DMS 273 (cell line): ENCODE measurements at regions not wholly inside any gene's neighbourhood (a gene's known extent, or its start where the extent isn't known, plus 50 kb on each side); places are given as distances from the start of the nearest gene placed in this dataset.

Experiments used
- DNase-seq: peaks from one replicate; lab custom pipeline; 2025; ENCODE audit not compliant: unreplicated experiment; lab: John Stamatoyannopoulos, UW

DNA sequence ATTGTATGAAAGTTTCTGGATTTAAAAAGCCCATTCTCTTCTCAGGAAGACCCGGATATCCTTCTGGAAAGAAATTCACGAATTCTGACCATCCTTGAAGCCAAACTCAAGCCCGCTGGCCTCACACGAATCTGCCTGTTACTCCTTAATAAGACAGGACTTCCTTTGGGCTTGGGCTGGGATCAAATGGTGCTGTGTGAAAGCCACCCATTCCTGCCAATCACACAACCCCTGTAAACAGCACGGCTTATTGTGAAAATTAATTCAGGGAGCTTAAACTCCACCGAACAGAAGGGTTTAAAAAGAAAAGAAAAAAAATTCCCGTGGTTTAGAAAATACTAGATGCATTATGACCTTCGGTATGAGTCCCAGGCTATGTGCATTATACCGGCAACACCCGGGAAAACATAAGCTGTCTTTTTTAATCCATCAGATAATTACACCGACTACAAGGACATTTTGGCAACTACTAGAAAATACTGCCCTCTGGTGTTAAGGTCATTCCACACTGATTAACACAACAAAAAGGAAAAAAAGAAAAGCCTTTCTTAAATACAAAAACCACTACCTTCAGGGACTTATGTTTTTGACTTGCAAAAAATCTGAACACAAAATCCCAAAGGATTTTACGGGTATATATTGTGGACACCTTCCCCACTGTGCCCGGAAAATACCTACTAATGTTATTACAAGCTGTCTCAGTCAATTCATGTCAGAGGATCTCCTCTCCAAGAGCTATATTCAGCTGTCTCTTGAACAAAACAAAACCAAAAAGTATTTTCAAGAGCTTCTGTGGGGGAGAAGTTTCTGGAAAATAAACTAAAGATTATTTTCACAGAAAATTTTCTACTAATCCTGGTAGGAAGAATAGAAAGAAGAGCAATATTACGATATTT, 76.0 kb upstream of the LSM14A start:
- DNase-seq: peak; percentile 80

DNA sequence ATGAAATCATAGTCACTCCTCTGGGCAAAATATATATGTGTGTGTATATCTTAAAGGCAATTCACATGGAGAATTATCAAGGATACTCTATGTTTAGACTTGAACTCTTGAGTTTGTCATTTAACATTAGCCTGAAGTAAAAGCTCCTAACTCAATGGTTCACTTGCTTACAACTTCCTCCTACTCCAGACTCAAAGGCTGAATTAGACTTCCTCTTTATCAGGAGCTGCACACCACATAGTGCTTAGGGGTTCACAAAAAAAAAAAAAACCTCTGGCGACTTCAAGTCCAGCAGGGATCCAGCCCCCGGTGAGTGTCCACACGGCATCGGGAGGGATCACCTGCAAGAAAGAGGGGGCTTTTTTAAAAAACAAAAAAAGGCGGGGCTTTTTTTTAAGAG, 68.2 kb upstream of the LSM14A start:
- no peak for DNase-seq

DNA sequence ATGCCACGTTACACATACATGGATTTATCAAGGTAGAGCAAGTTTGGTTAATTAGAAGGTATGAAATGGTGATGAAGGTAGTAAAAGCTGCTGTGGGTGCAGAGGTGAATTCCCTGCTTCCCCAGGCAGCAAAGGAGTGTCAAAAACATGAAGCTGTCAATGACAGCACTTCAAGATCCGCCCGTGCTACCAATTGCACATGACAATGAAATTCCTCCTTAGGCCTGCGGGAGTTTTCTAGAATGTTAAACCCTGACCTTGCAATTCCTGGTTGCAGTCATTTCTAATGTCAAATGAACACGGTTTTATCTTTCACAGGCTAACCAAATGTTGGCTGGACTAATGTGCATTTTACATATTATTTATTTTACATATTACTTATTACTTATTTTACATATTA, 67.7 kb upstream of the LSM14A start:
- DNase-seq: no peak

DNA sequence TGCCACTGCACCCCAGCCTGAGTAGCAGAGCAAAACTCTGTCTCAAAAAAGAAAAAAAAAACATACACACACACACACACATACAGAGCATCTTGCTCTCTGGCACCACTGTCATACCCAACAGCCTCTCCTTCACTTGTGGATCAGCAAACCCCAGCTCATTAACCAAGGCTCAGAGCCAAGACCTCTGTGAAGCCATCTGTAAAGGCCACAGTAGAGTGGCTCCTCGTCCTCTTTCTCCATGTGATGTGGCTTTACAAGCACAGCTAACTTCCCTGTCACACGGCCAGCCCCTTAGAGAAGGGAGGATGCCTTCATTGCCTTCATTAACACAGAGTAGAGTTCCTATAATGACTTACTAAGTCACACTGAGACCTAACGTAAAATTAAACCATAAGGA, 62.7 kb upstream of the LSM14A start:
- peak; percentile 35 for DNase-seq

DNA sequence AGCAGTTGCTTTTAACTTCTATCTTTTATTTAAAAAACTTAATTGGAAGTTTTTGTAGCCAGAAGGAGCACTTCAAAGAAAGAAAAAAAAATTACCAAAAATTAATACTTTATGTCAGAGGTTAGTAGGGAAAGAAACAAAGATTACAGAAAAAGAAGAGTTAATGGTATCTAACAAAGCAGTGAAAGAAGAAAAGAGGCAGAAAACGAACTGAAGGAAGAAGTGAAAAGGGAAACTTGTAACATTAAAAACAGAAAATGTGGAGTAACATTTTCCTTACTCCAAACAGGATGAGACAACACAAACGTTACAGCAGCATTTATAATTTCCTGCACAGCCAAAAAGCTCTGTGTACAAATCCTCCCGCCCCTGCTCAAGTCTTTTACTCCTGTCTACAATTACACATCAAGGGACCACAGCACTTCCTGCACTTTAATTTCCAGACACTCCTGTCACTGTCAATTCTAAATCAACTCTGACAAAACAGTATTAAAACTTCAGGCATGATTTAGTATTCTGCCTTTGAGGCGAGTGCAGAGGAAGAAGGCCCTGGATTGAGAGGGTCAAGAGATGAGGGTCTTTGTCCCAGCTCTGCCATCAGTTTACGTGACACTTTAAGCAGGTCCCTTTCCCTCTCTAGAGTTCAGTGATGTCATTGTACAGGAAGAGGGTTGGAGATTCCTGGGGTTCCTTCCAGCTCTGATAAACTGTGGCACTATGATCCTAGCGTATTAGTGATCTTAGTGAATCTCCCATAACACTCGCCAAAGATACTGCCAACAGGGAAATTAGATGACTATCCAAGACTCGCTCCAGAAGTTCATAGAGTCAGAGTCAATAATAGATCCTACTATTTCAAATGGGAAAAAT, 53.2 kb upstream of the LSM14A start:
- no peak for DNase-seq

DNA sequence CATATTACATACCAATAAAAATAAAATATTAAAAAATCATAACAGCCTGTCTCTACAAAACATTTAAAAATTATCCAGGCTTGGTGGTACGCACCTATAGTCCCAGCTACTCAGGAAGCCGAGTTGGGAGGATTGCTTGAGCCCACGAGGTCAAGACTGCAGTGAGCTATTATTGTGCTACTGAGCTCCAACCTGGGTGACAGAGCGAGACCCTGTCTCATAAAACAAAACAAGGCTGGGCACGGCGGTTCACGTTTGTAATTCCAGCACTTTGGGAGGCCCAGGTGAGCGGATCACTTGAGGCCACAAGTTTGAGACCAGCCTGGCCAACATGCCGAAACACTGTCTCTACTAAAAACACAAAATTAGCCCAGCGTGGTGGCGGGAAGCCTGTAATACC, 52.2 kb upstream of the LSM14A start:
- DNase-seq: no peak

DNA sequence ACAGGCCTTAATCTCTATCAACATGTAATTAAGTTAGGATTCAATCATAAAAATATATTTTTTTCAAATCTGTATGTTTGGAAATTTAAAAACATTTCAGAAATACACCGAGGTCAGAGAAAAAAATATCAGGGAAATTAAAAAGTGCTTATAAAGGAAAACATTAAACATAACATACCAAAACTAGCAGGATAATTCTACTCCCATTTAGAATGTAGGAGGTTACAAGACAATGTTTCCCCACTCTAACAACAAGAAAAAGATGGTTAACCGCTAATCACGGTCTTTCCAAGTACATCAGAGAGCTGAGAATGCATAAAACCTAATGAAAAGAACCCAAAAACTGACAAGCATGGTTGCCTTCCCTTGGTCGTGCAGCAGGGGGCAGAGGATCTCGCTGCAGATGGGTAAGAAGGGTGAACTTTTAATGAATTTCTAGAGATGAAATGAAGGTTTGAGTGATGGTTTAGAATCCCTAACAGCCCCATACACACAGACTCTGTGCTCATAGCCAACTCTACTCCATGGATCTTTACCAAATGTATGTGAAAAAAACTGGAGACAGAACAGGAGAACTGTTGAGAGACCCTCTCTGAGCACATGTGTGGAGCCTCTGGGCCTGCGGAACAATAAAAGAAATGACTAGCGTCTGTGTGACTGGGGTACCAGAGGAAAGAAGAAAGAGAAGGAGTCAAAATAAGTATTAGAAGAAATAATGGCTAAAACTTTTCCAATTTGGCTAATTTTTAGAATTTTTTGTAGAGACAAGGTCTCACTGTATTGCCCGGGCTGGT, 51.3 kb upstream of the LSM14A start:
- DNase-seq: peak; percentile 35
